HG03439 (cell line): ENCODE measurements at regions not wholly inside any gene's neighbourhood (a gene's known extent, or its start where the extent isn't known, plus 50 kb on each side); places are given as distances from the start of the nearest gene placed in this dataset.
A peak's percentile ranks its signal among the peaks of the same experiment; 100 is the strongest.

Experiments used
- ATAC-seq: cut with Tn5 transposase; IDR thresholded peaks from one replicate; pipeline ENCODE4 v1.9.1; 2021; ENCODE audit warnings: mild to moderate bottlenecking, moderate library complexity; ENCODE audit not compliant: unreplicated experiment

DNA sequence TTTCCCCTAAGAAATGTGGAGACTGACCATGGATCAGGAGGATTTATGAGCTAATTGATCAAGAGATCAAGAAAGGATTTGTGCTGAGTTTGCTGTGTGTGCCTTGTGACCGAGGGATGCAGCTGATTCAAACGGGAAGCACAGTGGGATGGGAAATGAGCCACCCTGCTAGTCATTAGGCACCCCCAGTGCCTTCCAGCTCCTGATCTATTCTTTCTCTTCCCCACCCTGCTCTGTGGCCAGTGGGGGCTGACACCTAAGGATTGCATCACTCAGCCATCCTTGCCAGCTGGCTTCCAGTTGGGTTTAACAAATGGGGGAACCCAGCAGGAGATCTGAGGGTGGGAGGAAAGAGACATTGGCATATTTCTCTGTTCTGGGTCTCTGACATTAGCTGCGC lies 132.2 kb upstream of the CXCR4 start:
- ATAC-seq: no peak

DNA sequence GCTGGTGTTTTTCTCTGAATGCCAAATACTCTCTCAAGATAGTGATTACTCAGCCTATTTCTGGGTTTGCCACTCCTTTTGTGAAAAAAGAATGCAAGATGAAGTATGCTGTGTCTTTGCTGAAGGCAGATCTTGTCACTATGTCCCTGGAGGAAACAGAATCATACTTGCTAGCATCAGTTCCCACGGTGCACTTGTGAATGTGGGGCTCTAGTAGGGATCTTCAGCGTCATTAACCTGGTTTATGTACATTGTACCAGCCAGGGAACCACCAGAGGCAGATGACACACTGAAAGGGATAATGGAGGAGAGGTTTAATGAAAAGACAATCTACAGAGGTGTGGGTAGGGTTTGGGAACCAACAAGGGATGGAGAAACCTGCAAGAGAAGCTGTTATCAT lies 131.0 kb upstream of the CXCR4 start:
- no peak for ATAC-seq

DNA sequence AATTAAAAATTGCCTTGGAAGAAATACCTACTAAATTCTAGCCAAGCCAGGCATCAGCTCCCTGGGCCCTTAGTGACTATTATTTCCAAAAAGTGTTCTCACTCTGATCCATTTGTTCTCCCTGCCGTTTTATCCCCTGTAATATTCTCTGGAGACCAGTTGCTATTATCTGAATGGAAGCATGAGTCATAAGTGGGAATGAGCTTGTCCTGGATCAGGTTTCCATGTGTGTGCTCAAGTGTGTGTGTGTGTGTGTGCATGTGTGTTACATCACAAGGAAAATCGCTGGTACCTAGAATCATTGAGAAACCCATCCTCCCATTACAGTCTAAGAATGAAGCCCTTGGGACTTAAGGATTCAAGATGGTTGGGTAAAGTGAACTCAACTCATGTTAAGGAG lies 130.3 kb upstream of the CXCR4 start:
- ATAC-seq: no peak

DNA sequence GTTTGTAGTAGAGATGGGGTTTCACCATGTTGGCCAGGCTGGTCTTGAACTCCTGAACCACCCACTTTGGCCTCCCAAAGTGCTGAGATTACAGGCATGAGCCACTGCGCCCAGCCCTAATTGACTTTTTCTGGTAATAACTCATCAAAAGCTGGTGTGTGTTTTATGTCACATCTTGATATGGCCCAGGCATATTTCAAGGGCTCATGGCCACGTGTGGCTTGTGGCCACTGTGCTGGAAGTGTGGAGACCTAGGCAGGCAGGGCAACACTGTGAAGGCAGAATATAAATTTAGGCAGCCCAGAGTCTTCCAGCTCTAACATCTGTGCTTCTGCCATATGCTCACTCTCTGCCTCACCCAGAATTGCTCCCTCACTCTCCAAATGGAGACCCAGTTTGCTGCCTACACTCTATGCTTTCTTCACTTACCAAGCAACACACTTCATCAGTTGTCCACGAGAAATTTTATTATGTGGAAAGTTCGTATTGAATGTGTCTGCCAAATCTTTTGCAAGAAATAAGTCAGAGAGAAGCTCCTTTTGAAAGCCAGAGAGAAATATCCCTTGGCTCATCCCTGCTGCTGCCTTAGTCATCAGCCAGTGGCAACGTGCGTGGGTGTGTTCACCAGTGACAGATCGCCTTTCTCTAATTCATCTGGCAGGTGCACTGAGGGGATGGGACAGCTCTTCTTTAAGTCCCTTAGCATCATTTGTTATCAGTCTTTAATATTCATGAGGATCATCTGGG lies 129.4 kb upstream of the CXCR4 start:
- no peak for ATAC-seq

DNA sequence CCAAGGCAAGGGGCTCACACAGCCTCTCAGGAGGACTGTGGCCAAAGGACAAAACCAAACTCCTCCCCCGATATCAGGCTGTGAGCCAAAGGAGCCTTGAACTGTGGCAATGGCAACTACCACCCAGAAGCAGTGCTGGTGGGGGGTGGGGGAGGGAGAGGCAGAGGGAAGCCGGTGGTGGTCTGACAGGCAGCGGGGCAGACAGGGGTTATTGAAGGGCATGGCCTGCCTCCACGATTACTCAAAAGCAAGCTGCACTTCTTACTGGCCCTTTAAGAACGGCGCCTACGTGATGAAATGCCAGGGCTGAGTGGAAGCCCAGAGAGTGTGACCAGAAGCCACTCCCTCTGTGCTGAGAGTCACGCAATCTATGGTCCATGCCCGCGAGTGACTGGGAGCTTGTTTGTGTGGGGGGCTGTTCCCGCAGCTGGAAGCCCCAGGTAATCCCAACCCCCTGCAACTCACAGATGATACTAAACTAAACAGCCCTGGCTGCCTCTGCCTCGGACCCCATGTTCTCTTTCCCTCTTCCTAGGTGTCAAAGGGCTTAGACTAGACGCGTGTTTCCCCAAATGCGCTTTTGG lies 128.2 kb upstream of the CXCR4 start:
- ATAC-seq: peak; percentile 86

DNA sequence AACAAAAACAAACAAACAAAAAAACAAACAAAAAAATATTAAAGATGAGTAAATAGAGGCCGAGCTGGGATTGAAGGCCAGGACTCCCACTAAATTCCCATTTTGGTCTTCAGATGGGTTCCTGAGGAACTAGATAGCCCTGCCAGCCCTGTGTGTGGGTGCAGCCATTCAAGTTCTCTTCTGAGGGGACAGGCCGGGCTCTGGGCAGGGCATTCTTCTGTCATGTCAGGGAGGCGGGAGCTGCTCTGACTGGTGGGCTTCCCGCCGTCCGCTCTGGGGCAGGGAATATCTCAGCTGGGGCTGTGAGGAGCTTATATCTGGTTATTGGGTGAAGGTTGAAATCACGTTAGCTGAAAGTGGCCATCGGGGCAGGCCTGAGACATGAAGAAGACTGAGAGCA lies 127.3 kb upstream of the CXCR4 start:
- no peak for ATAC-seq

DNA sequence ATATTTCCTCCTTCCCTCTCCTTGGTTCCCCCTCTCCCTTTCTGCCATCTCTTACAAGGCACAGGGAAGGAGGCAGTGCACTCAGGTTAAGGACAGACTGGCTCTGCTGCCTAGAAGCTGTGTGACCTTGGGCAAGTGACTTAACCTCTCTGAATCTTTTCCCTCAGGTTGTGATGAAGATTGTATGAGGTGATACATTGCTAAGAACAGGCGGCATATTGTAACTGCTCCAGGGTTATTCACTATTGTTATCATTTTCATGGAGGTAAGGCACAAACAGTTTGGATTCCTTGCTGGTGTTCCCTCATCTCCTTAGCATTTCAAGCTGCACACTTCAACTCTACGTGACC lies 126.6 kb upstream of the CXCR4 start:
- no peak for ATAC-seq

DNA sequence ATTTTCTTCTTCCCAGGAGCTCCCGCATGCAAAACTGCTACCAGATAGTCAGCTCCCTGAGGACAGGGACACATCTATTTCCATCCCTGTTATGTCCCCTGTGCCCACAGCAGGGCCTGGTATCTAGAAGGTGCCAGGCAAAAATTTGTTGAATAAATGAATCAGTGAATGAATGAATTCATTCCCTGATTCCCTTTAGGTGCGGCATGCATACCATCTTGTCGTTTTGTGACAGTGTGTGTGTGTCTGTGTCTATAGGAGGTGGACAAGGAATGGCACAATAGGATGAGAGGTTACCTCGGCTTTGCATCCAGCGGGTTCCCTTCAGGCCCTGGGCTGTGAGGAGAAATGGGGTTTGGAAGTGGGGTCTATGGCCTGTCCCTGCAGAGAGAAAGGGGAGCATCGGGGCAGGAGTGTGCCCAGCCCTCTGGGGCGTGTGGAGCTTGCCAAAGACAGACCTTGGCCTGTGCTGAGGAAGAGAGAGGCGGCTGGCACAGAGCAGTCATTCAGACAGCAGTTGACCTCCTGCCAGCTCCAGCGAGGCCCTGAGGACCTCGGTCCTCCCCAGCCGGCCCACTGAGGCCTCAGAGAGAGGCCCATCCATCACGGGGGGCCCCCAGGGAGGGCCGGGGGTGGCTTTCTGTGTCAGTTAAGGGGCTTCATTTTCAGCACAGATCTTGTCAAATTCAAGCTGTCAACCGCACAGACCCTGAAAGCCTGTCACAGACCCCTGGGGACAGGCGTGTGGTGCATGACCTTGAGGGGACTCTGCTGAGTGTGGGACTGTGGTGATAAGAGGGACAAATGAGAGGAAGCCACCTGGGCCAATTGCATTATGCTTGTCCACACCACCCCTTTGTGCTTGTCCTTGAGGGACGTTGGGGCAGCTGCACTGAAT lies 125.9 kb upstream of the CXCR4 start:
- ATAC-seq: no peak

- ATAC-seq: no peak
These were observed 124.8 kb upstream of the CXCR4 start for GRCh38 chr2:136242687-136243277.

- ATAC-seq: no peak
These were observed 124.2 kb upstream of the CXCR4 start for GRCh38 chr2:136242100-136242499.

- ATAC-seq: no peak
These were observed 121.2 kb upstream of the CXCR4 start for GRCh38 chr2:136239079-136239685.

DNA sequence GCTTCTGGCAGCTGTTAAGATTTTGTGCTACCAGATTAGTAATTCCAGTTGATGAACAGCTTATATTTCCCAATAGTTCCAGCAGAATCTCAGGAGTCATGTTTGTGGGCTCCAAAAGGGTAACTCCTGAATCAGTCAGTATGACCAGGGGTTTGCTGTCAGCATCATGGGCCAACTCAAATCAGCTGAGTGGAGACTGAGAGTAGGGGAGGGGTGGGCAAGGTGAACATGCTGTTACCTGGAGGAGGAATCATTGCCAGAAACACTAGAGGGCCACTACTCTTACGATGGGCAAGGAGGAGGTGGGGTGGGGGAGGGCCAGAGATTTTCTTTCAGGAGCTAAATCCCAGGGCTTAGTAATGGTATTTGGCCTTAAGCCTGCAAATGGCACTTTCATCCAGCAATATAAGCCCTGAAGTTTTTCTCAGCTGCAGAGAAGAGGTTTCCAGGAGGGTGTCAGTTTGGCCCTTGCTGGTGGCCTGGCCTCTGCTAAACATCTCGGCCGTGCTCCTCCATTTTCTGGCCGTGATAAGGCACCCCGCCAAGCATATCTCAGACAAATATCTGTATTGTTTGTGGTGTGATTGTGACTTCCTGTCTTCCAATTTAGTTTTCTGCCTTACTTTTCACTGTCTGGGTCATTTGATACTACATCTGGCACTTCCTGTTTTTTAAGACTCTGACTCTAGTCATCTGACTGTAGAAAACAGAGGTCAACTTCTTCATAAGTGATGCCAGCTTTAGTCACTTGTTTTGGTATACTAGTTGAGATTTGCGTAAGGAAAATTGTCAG lies 120.5 kb upstream of the CXCR4 start:
- peak; percentile 89 for ATAC-seq

- no peak for ATAC-seq
These were observed 118.1 kb upstream of the CXCR4 start for GRCh38 chr2:136236019-136236418.

- no peak for ATAC-seq
These were observed 117.6 kb upstream of the CXCR4 start for GRCh38 chr2:136235546-136235945.

- no peak for ATAC-seq
These were observed 116.3 kb upstream of the CXCR4 start for GRCh38 chr2:136234261-136234660.

DNA sequence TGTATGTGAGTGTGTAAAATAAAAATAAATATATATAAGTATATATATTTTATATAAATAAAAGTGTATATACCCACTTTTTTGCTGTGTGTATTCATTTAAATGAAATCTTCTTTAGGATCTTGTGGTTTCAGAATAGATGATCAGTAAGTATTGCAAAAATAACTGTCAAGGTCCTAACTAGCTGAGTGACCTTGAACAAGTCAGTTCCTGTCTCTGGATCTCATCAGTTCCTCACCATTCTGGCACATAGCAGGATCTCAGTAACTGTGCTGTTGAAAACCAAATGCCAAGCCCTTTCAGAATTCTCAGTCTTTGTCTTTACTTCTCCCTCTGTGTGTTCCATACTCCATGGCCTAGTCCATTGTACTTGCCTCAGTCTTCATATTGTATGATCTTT lies 115.3 kb upstream of the CXCR4 start:
- ATAC-seq: no peak

DNA sequence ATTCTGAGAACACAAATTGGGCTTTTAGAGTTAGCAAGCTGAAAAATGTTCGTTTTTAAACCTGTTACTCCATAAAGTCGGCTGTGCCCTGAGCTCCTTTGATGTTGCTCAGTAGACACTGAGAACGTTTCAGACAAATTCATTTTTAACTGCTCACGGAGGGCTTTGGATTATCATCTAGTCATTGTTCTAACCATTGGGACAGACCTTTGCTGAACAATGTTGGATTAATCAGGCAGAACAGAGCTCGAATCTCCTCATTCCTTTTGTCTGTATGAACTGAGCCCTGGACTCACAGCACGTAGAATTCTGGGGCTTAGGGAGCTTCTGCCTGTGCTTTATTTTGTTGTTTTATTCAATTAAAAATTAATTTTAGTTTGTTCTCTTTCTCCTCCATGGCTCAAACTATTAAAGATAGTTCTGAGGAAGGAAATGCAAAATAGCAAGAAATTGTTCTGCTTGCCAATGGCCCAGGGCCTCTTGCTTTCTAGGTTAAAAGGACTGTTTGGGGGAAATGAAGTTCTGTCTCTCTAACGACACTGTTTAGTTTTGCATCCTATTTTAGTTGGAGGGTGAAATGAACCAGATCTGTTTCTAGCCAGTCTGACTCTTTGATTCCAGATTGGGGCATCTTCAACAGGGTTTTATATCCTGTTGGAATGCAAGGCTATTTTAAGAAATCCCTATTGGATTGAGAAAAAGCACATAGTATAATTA lies 114.7 kb upstream of the CXCR4 start:
- ATAC-seq: no peak

DNA sequence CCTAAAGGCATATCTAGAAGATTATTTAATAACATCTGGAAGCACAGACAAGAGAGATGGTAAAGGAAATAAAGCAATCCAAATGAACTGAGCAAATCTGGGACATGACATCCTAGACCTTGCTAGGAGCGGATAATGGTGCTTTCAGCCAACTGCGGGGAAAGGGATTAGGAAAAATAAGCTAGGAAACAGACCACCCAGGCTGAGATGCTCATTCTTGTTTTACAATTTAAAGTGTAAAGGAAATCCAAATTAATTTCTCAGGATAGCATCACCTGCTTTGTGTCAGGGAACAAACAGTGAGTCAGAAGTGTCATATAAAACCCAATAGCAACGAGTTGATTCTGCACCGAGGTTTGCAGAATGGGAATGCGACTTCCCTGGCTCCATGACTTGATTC lies 112.5 kb upstream of the CXCR4 start:
- ATAC-seq: no peak

GRCh38 chr2:136226903-136227302 lies 109.0 kb upstream of the CXCR4 start:
- no peak for ATAC-seq
